GM12891 (cell line): ENCODE measurements at regions not wholly inside any gene's neighbourhood (a gene's known extent, or its start where the extent isn't known, plus 50 kb on each side); places are given as distances from the start of the nearest gene placed in this dataset.

Experiments
- PAX5 ChIP-seq: IDR thresholded peaks from 2 replicates; pipeline ENCODE4 v1.6.1; 2011; ENCODE audit warnings: low read length, moderate library complexity, mild to moderate bottlenecking; ENCODE audit not compliant: insufficient read depth, severe bottlenecking
- POLR2A ChIP-seq: IDR thresholded peaks from 2 replicates; pipeline ENCODE4 v1.6.1; 2011; ENCODE audit warnings: low read depth, low read length, control low read depth
- POLR2AphosphoS5 ChIP-seq: IDR thresholded peaks from 2 replicates; pipeline ENCODE4 v1.6.1; 2011; ENCODE audit warnings: low read depth, low read length, control low read depth
- SPI1 ChIP-seq: IDR thresholded peaks from 2 replicates; pipeline ENCODE4 v1.6.1; 2011; ENCODE audit warnings: low read depth, low read length, control low read depth
- TAF1 ChIP-seq: IDR thresholded peaks from 2 replicates; pipeline ENCODE4 v1.6.1; 2011; ENCODE audit warnings: low read depth, low read length, control low read depth

DNA sequence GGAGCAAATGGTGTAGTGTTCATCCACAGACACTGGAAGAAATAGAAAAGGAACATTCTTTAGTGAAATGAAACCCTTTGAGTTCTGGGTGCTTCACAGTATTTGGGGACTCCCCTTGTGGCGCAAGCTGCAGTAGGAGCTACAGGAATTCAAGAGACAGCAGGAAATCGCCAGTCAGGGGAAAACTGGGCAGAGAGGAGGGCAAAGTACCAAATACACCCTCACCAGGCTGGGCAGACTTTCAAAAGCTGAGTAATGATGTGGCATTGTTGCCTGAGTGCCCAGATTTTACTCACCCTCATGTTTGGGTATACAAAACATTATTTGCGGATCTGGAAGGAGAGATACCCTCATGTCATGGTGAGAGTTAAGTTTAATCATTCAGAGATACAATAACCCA is 97.9 kb downstream of the SOD2 start:
- TF ChIP-seq POLR2A: no peak
- no peak for TF ChIP-seq TAF1
- no peak for TF ChIP-seq POLR2AphosphoS5
- TF ChIP-seq PAX5: no peak
- TF ChIP-seq SPI1: no peak
